NCI-H2227 (cell line): ENCODE measurements at regions not wholly inside any gene's neighbourhood (a gene's known extent, or its start where the extent isn't known, plus 50 kb on each side); places are given as distances from the start of the nearest gene placed in this dataset.

Source experiments
- DNase-seq: peaks from one replicate; lab custom pipeline; 2025; ENCODE audit not compliant: unreplicated experiment; lab: John Stamatoyannopoulos, UW

DNA sequence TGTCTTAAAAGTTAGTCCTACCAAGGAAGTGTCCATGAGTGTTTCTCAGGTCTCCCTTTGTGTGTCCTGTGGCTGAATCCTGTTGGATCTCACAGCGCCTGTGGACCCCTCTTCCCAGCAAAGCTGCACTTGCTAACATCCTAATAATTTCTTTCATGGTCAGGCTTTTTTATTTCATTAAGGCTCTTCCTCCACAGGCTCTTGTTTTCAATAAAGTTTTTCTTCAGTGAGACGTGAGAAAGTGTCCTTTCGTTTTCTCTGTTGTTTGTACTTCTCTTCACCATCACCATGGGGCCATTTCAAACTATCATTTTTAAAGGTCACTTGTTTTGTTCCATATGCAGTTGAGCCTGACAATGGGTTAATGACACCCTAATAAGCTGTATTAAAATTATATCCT, 231.5 kb downstream of the LMO4 start:
- DNase-seq: no peak

DNA sequence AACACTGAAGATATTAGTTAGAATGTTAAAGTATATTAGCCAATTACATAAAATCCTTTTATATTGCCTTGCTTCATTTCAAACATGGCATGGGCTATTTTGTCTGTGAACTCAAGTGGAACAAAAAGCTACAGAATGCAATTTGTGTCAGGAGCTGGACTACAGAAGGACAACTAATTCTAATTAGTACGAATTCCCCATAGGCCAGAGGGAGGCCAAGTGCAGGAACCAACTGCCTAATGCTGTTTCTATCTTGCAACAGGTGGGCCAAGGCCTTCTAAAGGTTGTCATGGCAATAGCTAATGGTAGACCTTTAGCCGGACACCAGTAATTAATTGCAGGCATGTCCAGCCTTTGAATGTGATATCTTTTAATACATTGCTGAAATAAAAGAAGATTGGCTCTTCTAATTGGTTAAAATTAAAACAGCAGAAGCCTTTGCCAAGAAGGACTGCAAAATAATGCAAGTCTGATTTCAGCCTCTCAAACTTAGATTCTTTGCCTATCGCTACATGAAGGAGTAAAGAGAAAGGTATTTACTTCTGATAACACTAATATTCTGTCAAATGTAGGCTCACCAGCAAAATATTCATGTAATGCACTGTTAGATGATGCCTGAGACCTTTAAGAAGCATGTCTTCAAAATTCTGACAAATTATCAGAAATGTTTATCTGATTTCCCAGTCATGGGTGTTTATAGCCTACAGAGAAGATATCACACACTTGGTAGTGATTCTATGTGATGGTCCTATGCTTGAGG, 232.1 kb downstream of the LMO4 start:
- DNase-seq: no peak

- DNase-seq: no peak
Observed at GRCh38 chr1:87563211-87563610, 234.5 kb downstream of the LMO4 start.

GRCh38 chr1:87565861-87566260, 237.2 kb downstream of the LMO4 start:
- no peak for DNase-seq

DNA sequence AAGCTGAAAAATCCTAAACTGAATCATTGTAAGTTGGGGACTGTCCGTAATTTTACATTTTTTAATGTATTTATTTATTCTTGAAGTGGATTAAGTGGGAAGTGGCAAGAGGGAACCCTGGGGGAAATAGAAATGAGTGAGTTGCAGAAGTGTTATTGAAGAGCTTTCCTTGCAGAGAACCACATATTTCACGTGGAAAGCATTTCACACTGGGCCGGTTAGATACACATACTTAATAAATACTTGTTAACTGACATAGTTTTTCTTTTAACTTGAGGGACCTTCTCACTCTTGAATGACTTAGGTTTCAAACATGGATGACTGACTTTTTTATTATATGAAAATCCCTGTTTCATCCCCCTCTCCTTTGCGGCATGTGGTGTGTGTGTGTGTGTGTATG, 239.3 kb downstream of the LMO4 start:
- no peak for DNase-seq

DNA sequence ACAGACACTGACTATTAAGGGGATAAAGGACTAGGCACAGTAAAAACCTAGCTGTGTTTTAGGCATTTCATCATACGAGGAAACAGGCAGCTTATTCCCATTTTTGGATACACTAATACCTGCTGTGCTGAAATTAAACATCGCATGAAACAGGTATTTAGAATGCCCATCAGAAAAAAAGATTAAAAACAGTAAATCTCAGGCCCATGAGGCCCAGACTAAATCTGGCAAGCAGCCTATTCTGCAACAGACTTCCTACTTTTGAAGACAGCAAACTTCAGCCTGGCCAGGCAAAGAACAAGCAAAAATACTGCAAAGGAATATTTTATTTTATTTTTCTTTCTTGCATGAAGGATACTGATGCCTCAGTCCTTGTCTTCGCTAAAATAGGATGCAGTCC, 240.2 kb downstream of the LMO4 start:
- no peak for DNase-seq

DNA sequence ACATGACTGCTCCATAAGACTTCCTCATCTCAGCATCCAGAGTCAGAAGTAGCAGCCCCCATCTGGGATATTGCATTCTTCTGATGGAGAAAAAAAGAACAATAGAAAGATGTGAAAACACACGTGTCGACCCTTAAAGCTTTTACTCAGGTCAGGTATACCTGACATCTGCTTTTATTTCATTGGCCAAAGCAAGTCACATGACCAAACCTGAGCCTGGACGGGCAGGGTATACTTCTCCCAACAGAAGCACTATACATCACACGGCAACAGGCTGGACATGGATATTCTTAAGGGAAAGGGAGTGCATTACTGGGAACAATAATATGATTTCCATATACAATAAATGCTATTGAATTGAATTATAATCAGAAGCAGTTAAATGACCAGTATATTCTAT, 243.3 kb downstream of the LMO4 start:
- no peak for DNase-seq

GRCh38 chr1:87572891-87573290, 244.2 kb downstream of the LMO4 start:
- no peak for DNase-seq

DNA sequence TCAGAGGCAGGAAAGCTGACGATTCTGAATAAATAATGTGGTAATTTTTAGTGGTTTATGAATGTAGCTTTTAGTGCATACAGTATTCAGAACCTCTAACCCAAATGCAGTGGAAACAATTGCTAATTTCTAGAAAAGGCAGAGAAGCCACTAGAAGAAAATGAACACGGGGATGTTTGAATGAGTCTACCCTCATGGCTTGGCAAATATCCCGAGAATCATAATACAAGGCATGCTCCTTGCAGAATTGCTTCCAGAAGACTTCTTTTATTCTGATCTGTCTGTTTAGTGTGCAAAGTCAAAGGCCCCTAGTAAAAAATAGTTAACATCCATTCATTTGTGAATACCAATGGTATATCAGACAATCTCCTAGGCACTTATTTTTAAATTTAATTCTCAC, 246.8 kb downstream of the LMO4 start:
- DNase-seq: no peak

DNA sequence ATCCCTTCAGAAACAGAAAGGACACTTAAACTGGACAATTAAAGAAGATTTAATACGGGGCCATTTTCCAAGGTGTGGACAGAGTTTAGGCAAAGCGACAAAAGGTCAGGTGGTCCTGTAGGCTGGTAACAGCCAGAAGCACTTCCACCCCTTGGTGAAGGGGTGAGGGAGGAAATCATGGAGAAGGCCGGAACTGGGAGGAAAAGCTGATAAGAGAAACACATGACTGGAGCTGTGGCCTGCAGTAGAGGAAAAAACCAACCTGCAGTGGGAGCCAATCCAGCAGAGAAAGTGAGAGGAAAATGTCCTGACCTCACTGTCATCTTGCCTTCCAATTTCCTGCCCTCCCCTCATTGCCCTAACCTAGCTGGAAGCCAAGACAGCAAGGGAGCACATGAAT, 249.8 kb downstream of the LMO4 start:
- no peak for DNase-seq

DNA sequence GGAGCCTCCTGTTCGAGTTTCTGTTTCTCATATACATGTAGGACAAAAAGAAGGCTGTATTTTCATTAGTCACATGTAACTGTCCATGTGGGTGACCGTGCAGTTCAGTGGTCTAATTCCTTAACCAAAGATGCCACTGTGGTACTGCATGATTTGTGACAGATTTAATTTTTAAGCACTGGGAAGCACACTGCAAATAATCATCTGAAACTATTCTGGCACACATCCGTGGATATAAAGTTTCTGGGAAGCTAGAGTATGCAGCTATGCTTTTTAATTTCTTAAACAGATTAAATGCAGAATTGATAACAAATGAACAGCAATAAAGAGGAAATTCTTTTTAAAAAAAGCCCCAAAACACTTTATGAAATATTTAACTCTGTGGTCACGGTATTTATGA, 254.8 kb downstream of the LMO4 start:
- no peak for DNase-seq

DNA sequence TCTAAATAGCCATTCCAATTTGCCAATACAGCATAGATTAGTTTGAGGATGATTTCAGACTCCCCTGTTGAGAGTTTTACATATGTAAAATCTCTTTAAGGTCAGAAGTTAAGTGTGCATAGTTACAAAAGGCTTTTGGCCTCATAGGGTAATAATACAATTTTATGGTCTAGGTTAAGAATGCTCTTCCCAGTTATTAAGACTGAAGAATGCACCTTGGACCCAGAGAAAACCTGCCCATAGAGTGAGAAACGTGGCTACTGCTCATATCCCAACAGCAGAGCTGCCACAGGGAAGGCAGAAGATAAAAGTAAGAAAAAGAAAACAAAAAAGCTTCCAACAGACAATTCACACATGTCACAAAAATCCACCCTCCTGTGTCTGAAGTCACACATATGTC, 255.9 kb downstream of the LMO4 start:
- DNase-seq: no peak

GRCh38 chr1:87586501-87586900, 257.8 kb downstream of the LMO4 start:
- no peak for DNase-seq

DNA sequence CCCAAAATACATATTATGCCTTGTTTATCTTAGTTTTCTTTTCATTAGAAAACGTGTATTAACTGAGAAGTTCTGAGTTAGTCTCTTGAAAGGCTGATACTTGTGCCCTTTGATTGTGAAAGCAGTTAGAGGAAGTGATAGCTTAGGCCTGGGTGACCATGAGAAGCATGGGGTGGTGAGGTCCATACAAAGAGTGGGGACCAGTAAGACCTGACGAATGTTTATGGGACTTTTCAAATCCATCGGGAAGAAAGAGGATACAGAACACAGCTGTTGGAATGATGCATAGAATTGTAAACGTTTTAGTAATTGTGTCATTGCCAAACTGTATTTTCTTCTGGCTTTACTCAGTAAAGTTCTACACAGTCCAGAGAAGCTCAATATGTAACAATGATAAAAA, 259.8 kb downstream of the LMO4 start:
- no peak for DNase-seq

GRCh38 chr1:87591492-87591891, 262.8 kb downstream of the LMO4 start:
- DNase-seq: no peak

- DNase-seq: no peak
Observed at GRCh38 chr1:87592156-87592555, 263.5 kb downstream of the LMO4 start.

DNA sequence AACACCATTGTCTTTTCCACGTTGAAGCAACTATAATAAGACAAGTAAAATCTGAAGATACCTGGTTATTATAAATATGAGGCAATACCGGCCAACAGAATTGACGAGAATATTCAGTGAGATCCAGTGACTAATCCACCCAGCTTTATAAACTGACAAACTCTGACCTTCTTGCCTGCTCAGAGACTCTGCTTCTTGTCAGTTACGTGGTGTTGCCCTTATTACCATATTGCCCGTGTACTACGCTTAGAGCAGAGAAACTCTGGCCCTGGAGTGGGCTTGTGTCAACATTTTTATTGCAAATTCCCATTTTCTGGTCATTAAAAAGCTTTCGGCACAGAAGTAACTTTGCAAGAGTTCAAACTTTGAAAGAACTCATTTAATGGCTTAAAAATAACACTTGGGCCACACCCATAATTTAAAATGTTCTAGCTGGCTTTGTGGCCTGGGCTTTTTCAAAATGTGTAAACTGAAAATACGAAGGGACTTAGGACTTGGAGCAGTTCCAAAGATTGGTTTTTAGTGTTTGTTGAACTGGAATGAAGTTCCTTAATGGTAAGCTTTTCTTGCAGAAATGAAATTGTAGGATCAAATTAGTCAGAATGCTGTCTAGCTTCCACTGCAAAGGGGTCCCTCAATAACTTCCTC, 266.2 kb downstream of the LMO4 start:
- no peak for DNase-seq

GRCh38 chr1:87595384-87595781, 266.7 kb downstream of the LMO4 start:
- no peak for DNase-seq

DNA sequence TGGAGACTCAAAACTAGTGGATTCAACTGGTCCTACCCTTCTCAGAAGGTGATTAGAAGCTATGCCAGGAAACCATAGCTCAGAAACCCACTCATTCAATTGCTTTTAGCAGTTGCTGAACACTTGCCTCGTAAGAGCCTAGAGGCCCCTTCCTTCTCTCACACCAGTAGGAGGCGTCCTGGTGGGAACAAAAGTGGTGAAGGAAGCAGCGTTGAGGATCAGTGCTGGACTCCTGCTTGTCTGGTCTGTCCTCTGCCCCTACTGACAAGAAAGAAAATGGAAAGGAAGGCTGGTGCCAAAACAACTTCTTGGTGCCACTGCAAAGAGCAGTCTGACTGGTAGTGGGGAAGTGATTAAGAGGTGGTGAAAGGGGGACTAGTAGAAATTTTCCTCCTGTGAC, 269.7 kb downstream of the LMO4 start:
- DNase-seq: no peak

DNA sequence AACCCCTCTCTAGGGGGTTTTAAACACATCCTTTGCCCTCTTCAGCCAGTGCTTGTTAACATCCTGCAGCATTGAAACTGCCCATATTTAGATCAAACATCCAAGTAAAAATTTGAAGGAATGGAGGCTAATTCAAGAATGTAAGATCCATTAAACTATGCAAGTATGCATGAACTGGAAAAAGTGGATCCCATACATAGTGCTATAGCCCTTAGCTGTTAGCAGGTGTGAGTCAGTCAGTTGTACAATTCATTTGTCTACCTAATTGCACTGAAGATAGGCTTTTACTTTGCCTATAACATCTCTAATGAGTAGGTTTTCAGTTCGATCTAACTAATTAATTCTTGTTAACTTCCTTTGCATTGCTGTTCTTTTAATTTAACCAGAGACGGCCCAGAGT, 270.9 kb downstream of the LMO4 start:
- DNase-seq: no peak

DNA sequence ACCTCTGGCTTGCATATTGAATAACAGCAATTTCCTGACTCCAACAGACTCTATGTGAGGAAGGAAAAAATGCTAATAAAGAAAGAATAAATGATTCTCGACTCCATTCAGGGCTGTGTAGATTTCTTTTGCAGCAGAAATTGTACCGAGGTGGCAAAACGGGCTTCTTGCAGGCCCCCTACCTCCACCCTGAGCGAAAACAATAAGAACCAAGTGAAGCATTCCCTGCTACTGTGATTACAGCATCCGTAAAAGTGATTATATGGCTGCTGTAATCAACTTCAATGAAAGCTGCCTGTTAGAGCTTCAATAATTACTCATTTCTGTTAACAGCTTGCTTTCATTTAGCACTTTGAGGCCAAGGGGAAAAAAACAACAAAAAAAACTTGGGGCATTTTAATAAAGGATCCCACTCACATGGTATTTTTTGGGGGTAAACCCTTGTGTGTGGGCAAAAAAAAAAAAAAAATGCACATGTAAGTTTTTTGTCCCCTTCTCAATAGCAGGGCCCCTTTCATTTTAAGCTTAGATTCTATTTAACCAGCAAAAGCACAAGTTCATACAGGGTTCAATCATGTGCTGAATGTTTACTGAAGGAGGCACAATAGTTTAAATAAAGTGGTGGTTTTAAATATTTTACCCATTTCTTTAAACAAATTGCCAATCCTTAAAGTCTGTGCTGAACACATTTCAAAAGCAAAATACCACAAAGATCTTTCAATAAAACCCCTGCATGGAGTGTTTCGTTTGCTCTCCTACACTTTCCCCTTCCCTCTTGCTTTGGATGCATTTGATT, 271.6 kb downstream of the LMO4 start:
- DNase-seq: no peak

GRCh38 chr1:87600854-87601253, 272.2 kb downstream of the LMO4 start:
- no peak for DNase-seq
